Neural progenitor cell (in vitro differentiated cells): ENCODE measurements at regions not wholly inside any gene's neighbourhood (a gene's known extent, or its start where the extent isn't known, plus 50 kb on each side); places are given as distances from the start of the nearest gene placed in this dataset.

Source experiments
- EZH2phosphoT487 ChIP-seq: fragments of 200-600 bp; sonication (generic); IDR thresholded peaks from 2 replicates; pipeline ENCODE4 v1.6.1; 2017; ENCODE audit warnings: antibody characterized with exemption
- TF ChIP-seq, protein P1 (sequence below): fragments of 200-600 bp; sonication (generic); IDR thresholded peaks from 2 replicates; pipeline ENCODE4 v1.5.1; 2017; ENCODE audit warnings: antibody characterized with exemption, mild to moderate bottlenecking

- TF ChIP-seq, protein P1, sequence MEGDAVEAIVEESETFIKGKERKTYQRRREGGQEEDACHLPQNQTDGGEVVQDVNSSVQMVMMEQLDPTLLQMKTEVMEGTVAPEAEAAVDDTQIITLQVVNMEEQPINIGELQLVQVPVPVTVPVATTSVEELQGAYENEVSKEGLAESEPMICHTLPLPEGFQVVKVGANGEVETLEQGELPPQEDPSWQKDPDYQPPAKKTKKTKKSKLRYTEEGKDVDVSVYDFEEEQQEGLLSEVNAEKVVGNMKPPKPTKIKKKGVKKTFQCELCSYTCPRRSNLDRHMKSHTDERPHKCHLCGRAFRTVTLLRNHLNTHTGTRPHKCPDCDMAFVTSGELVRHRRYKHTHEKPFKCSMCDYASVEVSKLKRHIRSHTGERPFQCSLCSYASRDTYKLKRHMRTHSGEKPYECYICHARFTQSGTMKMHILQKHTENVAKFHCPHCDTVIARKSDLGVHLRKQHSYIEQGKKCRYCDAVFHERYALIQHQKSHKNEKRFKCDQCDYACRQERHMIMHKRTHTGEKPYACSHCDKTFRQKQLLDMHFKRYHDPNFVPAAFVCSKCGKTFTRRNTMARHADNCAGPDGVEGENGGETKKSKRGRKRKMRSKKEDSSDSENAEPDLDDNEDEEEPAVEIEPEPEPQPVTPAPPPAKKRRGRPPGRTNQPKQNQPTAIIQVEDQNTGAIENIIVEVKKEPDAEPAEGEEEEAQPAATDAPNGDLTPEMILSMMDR, result no peak
- TF ChIP-seq EZH2phosphoT487, result no peak
Observed at GRCh38 chr6:19037607-19038006, 650.5 kb downstream of the RNF144B start.
